Fibroblast of mammary gland (primary cell): ENCODE measurements at regions not wholly inside any gene's neighbourhood (a gene's known extent, or its start where the extent isn't known, plus 50 kb on each side); places are given as distances from the start of the nearest gene placed in this dataset.
"Not testable (repeated sequence)": the region's sequence is repeated elsewhere in the genome, so short reads cannot be mapped to it uniquely, and the experiment has no call there.

Source experiments
- DNase-seq: peaks from one replicate; pipeline ENCODE4 v3.0.0-alpha.2; 2010; ENCODE audit warnings: low read depth
- H3K4me3 ChIP-seq: 2 replicates; pipeline ENCODE4 v1.5.1; 2011; ENCODE audit warnings: low read depth, mild to moderate bottlenecking, low read length, moderate library complexity; ENCODE audit not compliant: control insufficient read depth
- CTCF ChIP-seq: conservative IDR thresholded peaks from 2 replicates; pipeline ENCODE4 v1.5.1; 2011; ENCODE audit warnings: low read depth, low read length, inconsistent platforms; ENCODE audit not compliant: control insufficient read depth, insufficient read depth

- DNase-seq: no peak
- H3K4me3 ChIP-seq: no peak overlapping the region
- no peak for TF ChIP-seq CTCF
Measured at GRCh38 chr1:112114540-112114939, 125.1 kb upstream of the KCND3 start.

GRCh38 chr1:112126598-112126997, 137.1 kb upstream of the KCND3 start:
- H3K4me3 ChIP-seq: no peak overlapping the region
- DNase-seq: no peak
- TF ChIP-seq CTCF: no peak

- not testable (repeated sequence) for H3K4me3 ChIP-seq, DNase-seq
Measured at GRCh38 chr1:112127606-112128005, 138.1 kb upstream of the KCND3 start.

- no peak for DNase-seq
- no peak overlapping the region for H3K4me3 ChIP-seq
- no peak for TF ChIP-seq CTCF
Measured at GRCh38 chr1:112133487-112133886, 144.0 kb upstream of the KCND3 start.

GRCh38 chr1:112140743-112141142, 151.3 kb upstream of the KCND3 start:
- no peak for DNase-seq
- H3K4me3 ChIP-seq: no peak overlapping the region
- no peak for TF ChIP-seq CTCF

GRCh38 chr1:112141301-112141700, 151.8 kb upstream of the KCND3 start:
- no peak overlapping the region for H3K4me3 ChIP-seq
- TF ChIP-seq CTCF: no peak
- DNase-seq: no peak

GRCh38 chr1:112141923-112142322, 152.5 kb upstream of the KCND3 start:
- TF ChIP-seq CTCF: no peak
- no peak for DNase-seq
- H3K4me3 ChIP-seq: no peak overlapping the region
